Daoy (cell line): ENCODE measurements at regions not wholly inside any gene's neighbourhood (a gene's known extent, or its start where the extent isn't known, plus 50 kb on each side); places are given as distances from the start of the nearest gene placed in this dataset.
"Not testable (repeated sequence)": the region's sequence is repeated elsewhere in the genome, so short reads cannot be mapped to it uniquely, and the experiment has no call there.

Experiments
- DNase-seq: peaks from one replicate; pipeline ENCODE4 v3.0.0-alpha.2; 2015; ENCODE audit warnings: low read depth

DNA sequence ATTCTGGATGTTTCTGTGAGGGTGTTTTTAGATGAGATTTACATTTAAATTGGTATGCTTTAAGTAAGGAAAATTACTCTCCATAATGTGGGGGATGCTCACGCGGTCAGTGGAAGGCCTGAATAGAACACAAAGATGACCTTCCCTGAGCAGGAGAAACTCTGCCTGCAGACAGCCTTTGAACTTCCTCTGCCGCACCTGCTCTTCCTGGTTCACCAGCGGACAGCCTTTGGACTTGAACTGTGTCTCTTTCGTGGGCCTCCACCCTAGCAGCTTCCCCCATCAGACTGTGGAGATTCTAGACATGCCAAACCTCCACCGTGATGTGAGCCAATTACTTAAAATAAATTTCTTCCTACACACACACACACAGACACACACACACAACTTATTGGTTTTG, 210.7 kb downstream of the EFCAB11 start:
- DNase-seq = no peak

DNA sequence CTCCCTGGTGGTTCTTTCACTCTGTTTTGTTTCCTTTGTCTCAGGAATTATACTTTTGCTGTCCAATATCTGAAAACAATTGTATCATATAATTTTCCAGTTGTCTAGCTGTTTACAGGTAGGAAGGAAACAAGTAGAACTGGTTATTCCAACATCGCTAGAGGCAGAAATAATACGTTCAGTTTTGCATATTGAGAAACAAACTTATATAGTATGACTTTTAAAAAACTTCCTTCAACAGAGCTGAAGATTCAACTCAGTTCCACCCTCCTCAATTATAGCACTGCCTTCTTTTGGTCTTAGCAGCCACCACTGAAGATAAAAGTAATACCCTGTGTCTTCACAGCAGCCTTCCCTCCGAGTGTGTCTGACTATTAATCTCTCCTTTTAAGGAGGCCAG, 214.3 kb downstream of the EFCAB11 start:
- no peak for DNase-seq

- no peak for DNase-seq
Measured at GRCh38 chr14:89736881-89737280, 217.6 kb downstream of the EFCAB11 start.

- DNase-seq = no peak
Measured at GRCh38 chr14:89731396-89731933, 223.1 kb downstream of the EFCAB11 start.

DNA sequence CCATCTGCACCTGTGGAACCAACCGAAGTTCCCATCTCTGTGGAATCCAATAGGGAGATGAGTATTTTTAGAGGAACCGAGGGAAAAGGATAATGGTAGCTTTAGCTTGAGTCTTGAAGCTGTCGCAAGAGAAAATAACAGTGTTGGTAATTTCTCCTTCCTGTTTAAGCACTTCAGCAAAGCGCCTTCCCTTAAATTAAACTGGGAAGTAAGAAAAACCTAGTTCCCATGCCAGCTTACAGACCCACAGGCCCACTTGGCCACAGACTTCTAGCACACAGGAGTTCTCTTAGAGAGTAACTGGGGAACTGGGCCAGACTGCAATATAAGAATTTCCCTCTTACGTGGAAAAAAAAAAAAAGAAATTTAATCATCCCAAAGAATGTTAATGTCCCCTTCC, 223.8 kb downstream of the EFCAB11 start:
- no peak for DNase-seq

GRCh38 chr14:89728964-89729363, 225.6 kb downstream of the EFCAB11 start:
- no peak for DNase-seq

- DNase-seq = not testable (repeated sequence)
Measured at GRCh38 chr14:89726226-89726625, 228.3 kb downstream of the EFCAB11 start.

GRCh38 chr14:89724628-89724960, 229.9 kb downstream of the EFCAB11 start:
- no peak for DNase-seq

DNA sequence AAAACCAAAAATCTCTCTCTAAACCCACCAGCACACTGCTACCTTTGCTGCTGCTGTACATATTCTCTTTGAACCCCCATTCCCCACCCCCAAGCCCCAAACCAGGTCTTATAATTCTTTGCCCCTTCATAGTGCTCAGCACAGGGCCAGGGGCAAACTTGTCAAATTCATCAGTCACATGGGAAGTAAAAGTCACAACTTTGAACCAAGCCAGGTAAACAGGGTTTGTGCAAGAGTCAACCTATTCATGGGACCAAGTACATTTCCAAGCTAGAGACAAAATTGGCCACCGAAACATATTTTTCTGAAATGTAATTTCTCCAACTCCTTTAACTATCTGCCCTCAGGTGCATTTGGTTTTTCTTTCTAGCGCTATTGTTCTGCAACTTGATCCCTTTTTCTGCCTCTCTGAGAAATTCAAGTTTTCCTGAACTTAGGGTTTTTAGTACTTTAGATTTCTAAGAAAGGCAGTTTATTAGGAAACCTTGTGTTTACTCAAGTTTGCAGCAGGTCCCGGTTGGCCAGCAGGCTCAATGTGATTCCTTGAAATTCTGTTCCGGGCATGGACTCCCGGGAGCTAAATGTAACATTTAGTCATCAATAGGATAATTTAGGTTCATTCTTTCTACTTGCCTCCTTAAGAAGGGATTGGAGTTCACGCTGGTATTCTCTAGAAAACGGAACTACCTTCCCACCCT, 230.5 kb downstream of the EFCAB11 start:
- no peak for DNase-seq

- DNase-seq = no peak
Measured at GRCh38 chr14:89721956-89722355, 232.6 kb downstream of the EFCAB11 start.

DNA sequence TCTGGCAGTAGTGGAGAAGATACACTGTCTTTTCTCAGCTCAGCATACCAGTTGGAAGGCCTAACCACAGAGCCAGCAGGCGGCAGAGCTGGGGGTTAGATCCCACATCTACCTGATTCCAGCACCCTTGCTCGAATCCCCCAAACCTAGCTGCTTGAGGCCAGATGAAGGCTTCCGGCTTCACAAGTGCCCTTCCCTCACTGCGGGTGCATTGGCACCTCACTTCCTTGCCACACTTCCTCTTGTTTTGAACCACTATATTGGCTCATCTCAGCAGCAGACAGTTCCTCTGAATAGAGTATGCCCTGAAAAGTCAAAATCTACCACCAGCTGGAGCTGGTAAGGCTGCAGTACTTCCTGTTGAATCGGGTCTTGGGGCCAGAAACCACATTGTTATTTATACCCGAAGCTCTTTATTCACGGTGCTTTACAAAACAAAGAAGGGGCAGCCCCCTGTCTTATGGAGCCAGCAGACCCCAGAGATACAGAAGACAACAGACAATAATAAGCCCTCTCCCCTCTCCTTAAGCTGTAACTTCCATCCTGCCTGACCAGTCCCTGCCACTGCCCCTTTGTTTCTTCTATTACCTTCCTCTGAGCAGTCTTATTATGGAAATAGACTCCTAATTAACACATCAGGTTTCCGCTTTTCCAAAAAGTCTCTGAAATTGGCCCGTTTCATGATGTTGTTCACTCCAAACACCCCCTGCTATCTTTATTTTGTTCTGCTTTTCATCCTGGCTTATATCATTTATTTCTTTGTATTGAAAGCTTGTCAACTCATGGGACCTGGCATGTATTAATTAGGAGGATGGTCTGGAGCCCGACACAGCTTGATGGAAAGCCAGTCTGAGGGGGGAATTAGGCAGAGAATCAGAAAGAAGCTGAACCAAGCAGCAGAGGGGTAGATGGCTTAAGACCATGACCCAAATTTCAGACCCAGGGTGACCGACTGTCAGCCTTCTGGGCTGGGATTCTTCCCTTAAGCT, 233.5 kb downstream of the EFCAB11 start:
- no peak for DNase-seq

GRCh38 chr14:89720076-89720687, 234.3 kb downstream of the EFCAB11 start:
- no peak for DNase-seq

GRCh38 chr14:89719366-89720075, 235.0 kb downstream of the EFCAB11 start:
- DNase-seq = no peak

- DNase-seq = no peak
Measured at GRCh38 chr14:89708982-89709625, 245.4 kb downstream of the EFCAB11 start.

- no peak for DNase-seq
Measured at GRCh38 chr14:89707086-89707485, 247.4 kb downstream of the EFCAB11 start.

- no peak for DNase-seq
Measured at GRCh38 chr14:89702876-89703200, 251.7 kb downstream of the EFCAB11 start.

DNA sequence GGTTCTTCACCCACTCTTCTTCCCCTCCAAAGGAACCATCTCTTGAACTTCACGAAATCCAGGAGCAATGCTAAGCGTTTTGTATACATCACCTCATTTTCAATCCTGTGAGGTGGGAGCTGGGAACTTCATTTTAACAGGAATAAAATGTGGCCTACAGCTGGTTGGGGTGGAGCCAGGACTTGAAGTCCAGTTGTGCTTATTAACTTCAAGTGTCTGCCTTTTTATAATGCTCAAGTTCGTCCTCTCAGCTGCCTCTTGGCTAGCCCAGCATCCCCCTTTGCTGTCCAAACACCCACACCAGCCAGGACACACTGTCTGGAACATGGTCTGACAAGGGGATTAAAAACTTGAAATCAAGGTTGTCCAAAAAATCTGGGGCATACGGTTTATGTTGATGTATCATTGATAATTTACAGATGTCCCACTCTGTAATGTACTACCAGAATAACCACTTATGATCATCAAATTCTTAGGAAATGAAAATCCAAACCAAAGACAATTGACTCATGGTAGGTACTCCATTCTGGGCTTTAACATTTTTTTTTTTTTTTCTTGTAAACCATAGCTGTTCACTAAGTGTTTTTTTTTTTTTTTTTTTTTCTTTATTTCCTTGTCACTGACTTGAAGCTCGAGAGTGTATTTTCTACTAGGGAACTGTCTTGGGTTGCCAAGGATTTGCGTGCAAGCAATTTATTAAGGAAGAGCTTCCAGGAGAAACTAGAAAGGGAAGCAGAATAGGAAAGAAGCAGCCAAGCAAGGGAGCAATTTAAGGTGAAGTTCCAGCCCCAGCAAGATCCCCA, 252.3 kb downstream of the EFCAB11 start:
- DNase-seq = peak; percentile 11

GRCh38 chr14:89701211-89702043, 253.1 kb downstream of the EFCAB11 start:
- DNase-seq = peak; percentile 86

DNA sequence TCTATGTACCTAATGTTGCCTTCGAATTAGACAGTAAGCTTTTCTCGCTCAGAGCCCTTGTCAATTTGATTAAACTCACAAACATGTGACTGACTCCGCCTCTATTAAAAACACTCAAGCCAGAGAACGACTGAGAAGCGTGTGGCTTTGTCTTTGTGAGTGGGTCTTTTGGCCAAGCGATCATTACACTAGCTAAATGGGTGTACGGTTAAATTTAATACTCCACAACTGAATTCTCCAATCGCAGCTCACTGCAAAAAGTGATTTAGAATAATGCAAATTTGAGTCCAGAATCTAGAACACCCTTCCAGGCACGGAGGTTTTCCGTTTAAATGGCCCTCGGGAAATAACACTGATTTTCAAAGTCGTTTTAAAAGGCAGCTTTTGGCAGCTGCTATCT, 253.7 kb downstream of the EFCAB11 start:
- no peak for DNase-seq

- no peak for DNase-seq
Measured at GRCh38 chr14:89699071-89699470, 255.5 kb downstream of the EFCAB11 start.
